ENCODE measurements at regions not wholly inside any gene's neighbourhood (a gene's known extent, or its start where the extent isn't known, plus 50 kb on each side); places are given as distances from the start of the nearest gene placed in this dataset.

DNA sequence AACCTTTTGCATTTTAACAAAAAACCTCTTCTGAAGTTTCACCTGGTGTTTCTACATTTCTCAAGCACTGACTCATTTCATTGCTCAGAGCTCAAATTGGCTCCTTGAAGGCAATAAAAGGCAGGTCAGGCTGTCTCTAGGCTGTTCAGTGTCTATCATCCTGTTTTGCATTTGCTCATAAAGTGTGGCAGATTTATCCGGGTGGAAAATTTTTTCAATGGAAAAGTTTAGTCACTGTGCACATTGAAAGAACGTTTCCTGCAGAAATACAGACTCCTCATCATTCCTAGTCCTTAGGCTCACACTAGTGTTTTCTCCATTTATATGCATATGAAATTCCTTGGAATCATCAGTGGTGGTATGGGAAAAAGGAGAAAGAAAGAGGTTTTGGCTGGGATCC, 114.2 kb upstream of the DGKB start:
- TF ChIP-seq, protein P1, sequence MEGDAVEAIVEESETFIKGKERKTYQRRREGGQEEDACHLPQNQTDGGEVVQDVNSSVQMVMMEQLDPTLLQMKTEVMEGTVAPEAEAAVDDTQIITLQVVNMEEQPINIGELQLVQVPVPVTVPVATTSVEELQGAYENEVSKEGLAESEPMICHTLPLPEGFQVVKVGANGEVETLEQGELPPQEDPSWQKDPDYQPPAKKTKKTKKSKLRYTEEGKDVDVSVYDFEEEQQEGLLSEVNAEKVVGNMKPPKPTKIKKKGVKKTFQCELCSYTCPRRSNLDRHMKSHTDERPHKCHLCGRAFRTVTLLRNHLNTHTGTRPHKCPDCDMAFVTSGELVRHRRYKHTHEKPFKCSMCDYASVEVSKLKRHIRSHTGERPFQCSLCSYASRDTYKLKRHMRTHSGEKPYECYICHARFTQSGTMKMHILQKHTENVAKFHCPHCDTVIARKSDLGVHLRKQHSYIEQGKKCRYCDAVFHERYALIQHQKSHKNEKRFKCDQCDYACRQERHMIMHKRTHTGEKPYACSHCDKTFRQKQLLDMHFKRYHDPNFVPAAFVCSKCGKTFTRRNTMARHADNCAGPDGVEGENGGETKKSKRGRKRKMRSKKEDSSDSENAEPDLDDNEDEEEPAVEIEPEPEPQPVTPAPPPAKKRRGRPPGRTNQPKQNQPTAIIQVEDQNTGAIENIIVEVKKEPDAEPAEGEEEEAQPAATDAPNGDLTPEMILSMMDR (IDR thresholded peaks at IDR 0.05) = no peak
- TF ChIP-seq POLR2AphosphoS5 (IDR thresholded peaks at IDR 0.05) = no peak
- TF ChIP-seq POLR2A (IDR thresholded peaks at IDR 0.05) = no peak
